Calu3 (cell line): ENCODE measurements at regions not wholly inside any gene's neighbourhood (a gene's known extent, or its start where the extent isn't known, plus 50 kb on each side); places are given as distances from the start of the nearest gene placed in this dataset.

Experiments
- BruUV-seq: library from RNA; stranded (reverse); fragments of 400-500 nt; replicated peaks from 2 replicates; lab custom pipeline; 2021; lab: Mats Ljungman, UMichigan
- CTCF ChIA-PET: fragments of 300-600 bp; sonication (Branson Sonifier 250); formaldehyde crosslinking; loops from one replicate; lab custom pipeline; 2022; ENCODE audit warnings: antibody characterized with exemption; lab: Charles Lee
- DNase-seq: peaks from one replicate; pipeline ENCODE4 v3.0.0; 2022
- H3K27ac Mint-ChIP-seq: one replicate; pipeline ENCODE4 v1.8.0; 2022; ENCODE audit warnings: mixed read lengths; ENCODE audit not compliant: unreplicated experiment
- H3K27me3 Mint-ChIP-seq: one replicate; pipeline ENCODE4 v1.8.0; 2022; ENCODE audit warnings: mixed read lengths; ENCODE audit not compliant: unreplicated experiment
- H3K36me3 Mint-ChIP-seq: one replicate; pipeline ENCODE4 v1.8.0; 2022; ENCODE audit warnings: mild to moderate bottlenecking, moderate library complexity, mixed read lengths; ENCODE audit not compliant: insufficient read depth, unreplicated experiment
- H3K4me1 Mint-ChIP-seq: one replicate; pipeline ENCODE4 v1.8.0; 2022; ENCODE audit warnings: mild to moderate bottlenecking, low read depth, mixed read lengths; ENCODE audit not compliant: unreplicated experiment
- H3K4me3 Mint-ChIP-seq: one replicate; pipeline ENCODE4 v1.8.0; 2022; ENCODE audit warnings: mild to moderate bottlenecking, low read depth, moderate library complexity, mixed read lengths; ENCODE audit not compliant: unreplicated experiment
- H3K9me3 Mint-ChIP-seq: one replicate; pipeline ENCODE4 v1.8.0; 2022; ENCODE audit warnings: low read depth, mixed read lengths; ENCODE audit not compliant: unreplicated experiment
- intact Hi-C: fragments of 100-400 bp; cut with micrococcal nuclease; formaldehyde crosslinking; loops from one replicate; pipeline ENCODE4 v1.10.0; 2022; ENCODE audit not compliant: unreplicated experiment
- TF ChIP-seq, protein P1 (sequence below): fragments of 200-600 bp; IDR thresholded peaks from one replicate; pipeline ENCODE4 v1.8.0; 2022; ENCODE audit warnings: antibody characterized with exemption; ENCODE audit not compliant: unreplicated experiment

DNA sequence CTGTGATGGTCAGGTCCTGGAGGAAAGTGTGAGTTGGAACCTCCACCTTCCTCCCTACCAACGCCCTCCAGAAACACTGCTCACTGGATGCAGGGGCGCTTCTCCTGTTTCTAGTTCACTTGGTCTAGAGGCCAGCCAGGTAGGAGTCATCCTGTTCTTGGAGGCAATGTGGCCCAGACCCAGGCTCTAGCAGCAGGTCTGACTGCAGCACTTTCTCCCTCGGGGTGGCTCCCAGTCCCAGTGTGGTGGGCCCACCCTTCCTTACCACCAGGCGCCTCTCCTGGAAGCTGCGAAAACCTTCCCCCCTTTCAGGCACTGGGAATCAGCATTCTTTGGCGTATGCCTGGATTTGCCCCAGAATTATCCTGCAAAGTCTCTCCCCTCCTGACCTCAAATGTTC, 292.8 kb downstream of the SOX11 start:
- no peak overlapping the region for H3K4me3 Mint-ChIP-seq
- H3K4me1 Mint-ChIP-seq = no peaks in the 10 kb centered on the region

DNA sequence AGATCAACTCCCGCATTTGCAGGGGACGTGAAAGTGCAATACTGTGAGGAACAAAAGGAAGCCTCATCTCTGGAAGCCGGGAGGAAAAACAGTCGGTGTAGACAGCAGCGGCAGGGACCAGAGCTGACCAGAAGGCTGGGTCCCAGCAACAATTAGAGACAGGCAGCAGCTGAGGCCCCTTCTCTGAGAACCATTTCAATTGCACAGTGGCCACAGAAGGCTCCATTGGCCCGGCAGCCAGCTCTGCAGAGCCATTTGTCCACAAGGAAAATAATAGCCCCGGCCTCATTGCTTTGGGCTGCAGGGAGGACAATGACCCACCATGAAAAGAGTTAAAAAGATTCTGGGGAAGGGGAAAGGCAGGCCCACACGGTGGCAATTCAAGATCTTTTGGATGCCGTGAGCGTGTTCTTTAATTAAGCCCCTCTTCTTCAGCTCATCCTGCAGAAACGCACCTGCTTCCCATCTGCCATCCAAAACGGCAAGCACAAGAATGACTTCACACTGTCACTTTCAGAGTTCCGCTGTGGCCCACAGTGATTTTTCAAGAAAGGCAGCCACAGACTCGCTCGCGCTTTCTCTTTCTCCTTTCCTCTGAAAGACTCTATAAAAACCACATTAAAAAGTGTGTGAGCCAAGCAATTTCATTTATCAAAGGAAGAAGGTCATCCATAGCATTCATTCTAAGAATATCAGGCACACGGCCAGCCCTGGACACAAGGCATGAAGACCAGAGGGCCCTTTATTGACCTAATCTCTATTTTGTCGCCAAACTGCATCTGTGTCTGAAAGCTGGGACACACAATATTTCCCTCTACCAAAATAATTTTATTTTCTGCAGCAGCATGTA, 293.6 kb downstream of the SOX11 start:
- BruUV-seq = no TSS peak
- TF ChIP-seq, protein P1, sequence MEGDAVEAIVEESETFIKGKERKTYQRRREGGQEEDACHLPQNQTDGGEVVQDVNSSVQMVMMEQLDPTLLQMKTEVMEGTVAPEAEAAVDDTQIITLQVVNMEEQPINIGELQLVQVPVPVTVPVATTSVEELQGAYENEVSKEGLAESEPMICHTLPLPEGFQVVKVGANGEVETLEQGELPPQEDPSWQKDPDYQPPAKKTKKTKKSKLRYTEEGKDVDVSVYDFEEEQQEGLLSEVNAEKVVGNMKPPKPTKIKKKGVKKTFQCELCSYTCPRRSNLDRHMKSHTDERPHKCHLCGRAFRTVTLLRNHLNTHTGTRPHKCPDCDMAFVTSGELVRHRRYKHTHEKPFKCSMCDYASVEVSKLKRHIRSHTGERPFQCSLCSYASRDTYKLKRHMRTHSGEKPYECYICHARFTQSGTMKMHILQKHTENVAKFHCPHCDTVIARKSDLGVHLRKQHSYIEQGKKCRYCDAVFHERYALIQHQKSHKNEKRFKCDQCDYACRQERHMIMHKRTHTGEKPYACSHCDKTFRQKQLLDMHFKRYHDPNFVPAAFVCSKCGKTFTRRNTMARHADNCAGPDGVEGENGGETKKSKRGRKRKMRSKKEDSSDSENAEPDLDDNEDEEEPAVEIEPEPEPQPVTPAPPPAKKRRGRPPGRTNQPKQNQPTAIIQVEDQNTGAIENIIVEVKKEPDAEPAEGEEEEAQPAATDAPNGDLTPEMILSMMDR = no peak
- no peaks in the 10 kb centered on the region for H3K36me3 Mint-ChIP-seq
- intact Hi-C loops = no loop called here
- H3K4me1 Mint-ChIP-seq = no peaks in the 10 kb centered on the region
- no peak overlapping the region for H3K27ac Mint-ChIP-seq
- no peak for DNase-seq
- no peaks in the 10 kb centered on the region for H3K9me3 Mint-ChIP-seq
- H3K4me3 Mint-ChIP-seq = no peak overlapping the region
- CTCF ChIA-PET = no interaction called here
- no peaks in the 10 kb centered on the region for H3K27me3 Mint-ChIP-seq

More for the DNA sequence above, 292.8 kb downstream of the SOX11 start:
- BruUV-seq = no TSS peak
- Mint-ChIP-seq H3K36me3 (no peaks in the 10 kb centered on the region), H3K9me3 (no peaks in the 10 kb centered on the region), H3K27me3 (no peaks in the 10 kb centered on the region), H3K27ac (no peak overlapping the region)
- DNase-seq = no peak
- TF ChIP-seq, protein P1 = no peak
- CTCF ChIA-PET = interaction anchor here (0.6 kb wide), 1 partner anchor 69 kb away, joined by 4 read pairs; no protein-coding TSS in a partner anchor
- intact Hi-C loops = no loop called here

DNA sequence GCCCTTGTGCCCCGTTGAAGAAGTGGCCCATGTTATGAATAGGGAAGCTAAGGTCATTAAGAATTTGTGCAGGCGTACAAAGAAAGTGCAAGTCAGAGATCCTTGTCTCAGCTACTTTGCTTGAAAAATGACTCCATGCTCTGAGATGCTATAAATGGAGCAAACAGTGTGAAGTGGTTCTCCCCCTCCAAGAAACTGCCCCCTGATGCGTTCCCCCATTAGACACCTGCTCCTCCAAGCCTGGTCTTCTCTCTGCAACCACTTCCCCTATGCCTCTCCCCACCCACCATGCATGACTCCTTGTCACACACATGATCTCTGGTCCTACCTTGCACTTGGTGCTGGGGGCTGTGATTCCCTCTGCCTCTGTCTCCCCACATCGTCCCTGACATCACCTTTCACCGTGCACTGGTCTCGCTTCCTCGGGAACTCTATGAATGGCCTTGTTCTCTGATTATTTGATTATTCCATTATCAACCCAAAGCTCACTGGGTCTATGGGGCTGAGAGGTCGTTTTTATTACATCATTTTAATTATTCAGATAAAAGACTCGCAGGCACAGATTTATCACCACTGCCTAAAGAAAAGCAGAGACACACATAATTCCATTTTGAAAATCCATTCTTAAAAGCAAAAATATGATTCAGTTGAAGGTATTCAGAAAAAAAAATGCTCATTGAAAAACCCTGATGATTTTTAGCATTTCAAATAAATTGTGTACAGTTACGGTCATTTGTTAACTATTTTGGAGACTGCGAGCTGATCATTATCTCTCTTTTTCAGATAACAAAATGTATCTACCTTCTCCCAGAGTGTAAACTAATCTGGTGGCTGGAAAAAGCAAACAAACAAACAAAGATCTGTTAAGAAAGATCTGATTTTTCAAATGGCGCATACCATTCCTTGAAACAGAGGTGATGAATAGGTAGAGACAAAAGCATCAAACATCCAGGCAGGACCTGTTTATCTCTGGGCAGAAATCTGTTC, 294.9 kb downstream of the SOX11 start:
- BruUV-seq = no TSS peak
- CTCF ChIA-PET = no interaction called here
- no peaks in the 10 kb centered on the region for H3K36me3 Mint-ChIP-seq

DNA sequence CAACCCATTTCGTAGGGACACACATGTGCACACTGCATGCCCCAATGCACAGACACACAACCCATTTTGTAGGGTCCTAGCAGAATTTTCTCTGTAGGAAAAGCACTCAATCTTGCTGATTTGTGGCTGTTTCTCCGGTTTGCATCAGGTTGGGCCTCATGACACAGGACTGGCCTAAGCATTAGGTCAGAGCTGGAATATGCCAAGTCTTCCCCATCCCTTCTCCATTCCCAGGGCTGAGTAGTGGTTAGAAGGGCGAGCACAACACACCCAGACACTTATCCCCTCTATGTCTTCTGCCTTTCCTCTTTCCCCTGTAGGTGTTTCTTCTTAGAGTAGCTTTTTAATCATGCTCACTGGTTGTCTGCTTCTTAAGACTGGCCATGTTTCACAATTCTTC, 295.9 kb downstream of the SOX11 start:
- BruUV-seq = no TSS peak
- Mint-ChIP-seq H3K4me3 (no peak overlapping the region), H3K36me3 (no peaks in the 10 kb centered on the region), H3K27me3 (peaks cover 8% of the 10 kb centered on the region), H3K27ac (no peak overlapping the region), H3K4me1 (no peaks in the 10 kb centered on the region), H3K9me3 (no peaks in the 10 kb centered on the region)
- TF ChIP-seq, protein P1 = no peak
- CTCF ChIA-PET = no interaction called here
- intact Hi-C loops = no loop called here
- DNase-seq = no peak

More for the DNA sequence above, 294.9 kb downstream of the SOX11 start:
- no peak overlapping the region for H3K4me3 Mint-ChIP-seq
- no peak for DNase-seq
- intact Hi-C loops = no loop called here
- no peaks in the 10 kb centered on the region for H3K27me3 Mint-ChIP-seq
- TF ChIP-seq, protein P1 = no peak
- no peaks in the 10 kb centered on the region for H3K9me3 Mint-ChIP-seq
- H3K4me1 Mint-ChIP-seq = no peaks in the 10 kb centered on the region
- H3K27ac Mint-ChIP-seq = no peak overlapping the region
